D721Med (cell line): ENCODE measurements at regions not wholly inside any gene's neighbourhood (a gene's known extent, or its start where the extent isn't known, plus 50 kb on each side); places are given as distances from the start of the nearest gene placed in this dataset.

Experiments
- DNase-seq: peaks from one replicate; pipeline ENCODE4 v3.0.0; 2011; ENCODE audit warnings: low spot score; ENCODE audit not compliant: insufficient read length
- FAIRE-seq: peaks from 2 replicates; lab custom pipeline; 2011; peaks lifted over from hg19 to GRCh38; lab: Jason Lieb, UNC
- CTCF ChIP-seq: IDR thresholded peaks from 2 replicates; pipeline ENCODE4 v1.5.1; 2012; ENCODE audit warnings: mild to moderate bottlenecking, control low read depth; ENCODE audit not compliant: insufficient read depth; ENCODE audit errors: missing control alignments

GRCh38 chrX:107542040-107542439, 86.3 kb upstream of the PRPS1 start:
- FAIRE-seq (no peak), DNase-seq (no peak)
- TF ChIP-seq CTCF = no peak

GRCh38 chrX:107542500-107542899, 85.8 kb upstream of the PRPS1 start:
- TF ChIP-seq CTCF = no peak
- DNase-seq (no peak), FAIRE-seq (no peak)

- no peak for TF ChIP-seq CTCF
- DNase-seq = no peak
- no peak for FAIRE-seq
Measured at GRCh38 chrX:107547621-107548020, 80.7 kb upstream of the PRPS1 start.

GRCh38 chrX:107548775-107549174, 79.5 kb upstream of the PRPS1 start:
- FAIRE-seq (no peak), DNase-seq (no peak)
- TF ChIP-seq CTCF = no peak

- FAIRE-seq (no peak), DNase-seq (no peak)
- no peak for TF ChIP-seq CTCF
Measured at GRCh38 chrX:107549504-107549903, 78.8 kb upstream of the PRPS1 start.

- no peak for FAIRE-seq
- TF ChIP-seq CTCF = no peak
- DNase-seq = no peak
Measured at GRCh38 chrX:107551546-107551945, 76.8 kb upstream of the PRPS1 start.

- FAIRE-seq (no peak), DNase-seq (no peak)
- no peak for TF ChIP-seq CTCF
Measured at GRCh38 chrX:107552930-107553329, 75.4 kb upstream of the PRPS1 start.
